ENCODE measurements at regions not wholly inside any gene's neighbourhood (a gene's known extent, or its start where the extent isn't known, plus 50 kb on each side); places are given as distances from the start of the nearest gene placed in this dataset.

DNA sequence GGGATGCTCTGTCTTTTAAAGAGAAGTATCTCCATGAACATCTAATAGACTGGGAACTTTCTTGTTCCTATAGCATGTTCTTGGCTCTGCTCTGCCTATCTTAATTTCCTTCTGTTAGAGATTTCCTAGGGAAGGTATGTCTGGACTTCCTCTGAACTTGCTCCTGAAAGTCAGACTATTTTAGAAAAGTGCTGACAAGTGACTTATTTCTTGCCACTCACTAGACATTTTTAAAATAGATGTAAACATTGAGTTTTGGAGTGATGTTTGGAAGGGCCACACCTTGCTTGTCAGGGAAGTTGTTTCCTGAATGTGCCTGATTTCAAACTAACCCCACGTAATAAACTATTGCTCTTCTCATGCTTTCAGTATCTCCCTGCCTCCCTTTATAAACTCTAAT lies 62.4 kb upstream of the ATP8A1 start:
- TF ChIP-seq CTCF (IDR thresholded peaks at IDR 0.05; ENCODE audit: insufficient read depth, low read length) (no peak), POLR2AphosphoS5 (IDR thresholded peaks at IDR 0.05; ENCODE audit: low read depth) (no peak), SPI1 (IDR thresholded peaks at IDR 0.05; ENCODE audit: borderline replicate concordance, low read depth) (no peak)
